HepG2 (cell line): ENCODE measurements at regions not wholly inside any gene's neighbourhood (a gene's known extent, or its start where the extent isn't known, plus 50 kb on each side); places are given as distances from the start of the nearest gene placed in this dataset.

Experiments
- ATAC-seq: fragments of 200-7000 bp; cut with Tn5 transposase; 3 replicates; pipeline ENCODE4 v1.9.1; 2020; ENCODE audit warnings: mild to moderate bottlenecking, moderate library complexity
- BruUV-seq: library from RNA; stranded (reverse); fragments of 400-500 nt; replicated peaks from 2 replicates; lab custom pipeline; 2021; lab: Mats Ljungman, UMichigan
- CTCF ChIA-PET: fragments of 300-600 bp; formaldehyde crosslinking; extraction: SDS; loops from one replicate; lab custom pipeline; 2021; ENCODE audit warnings: low total read pairs, inconsistent platforms, low intra/inter-chr PET ratio; lab: Yijun Ruan, JAX
- POLR2A ChIA-PET: fragments of 350-600 bp; sonication (Branson Sonifier 250); formaldehyde crosslinking; loops from one replicate; lab custom pipeline; 2020; ENCODE audit warnings: antibody characterized with exemption, inconsistent platforms; lab: Yijun Ruan, JAX
- DNase-seq: peaks from one replicate; pipeline ENCODE4 v3.0.0-alpha.2; 2015; ENCODE audit warnings: low spot score
- FAIRE-seq: peaks from 3 replicates; lab custom pipeline; 2011; peaks lifted over from hg19 to GRCh38; lab: Jason Lieb, UNC
- H2AFZ ChIP-seq: one replicate; pipeline ENCODE4 v1.6.1; 2011; ENCODE audit warnings: low read length, inconsistent platforms
- H3K27ac ChIP-seq: fragments of 300-600 bp; 3 replicates; pipeline ENCODE4 v1.8.0; 2011; ENCODE audit warnings: mixed run types, mild to moderate bottlenecking, mixed read lengths, low read length, inconsistent platforms; ENCODE audit not compliant: insufficient read depth; ENCODE audit errors: extremely low read length
- H3K27me3 ChIP-seq, 2 experiments: fragments of 200-600 bp in 1 of 2; 2 replicates in 1 of 2; 3 replicates in 1 of 2; pipeline versions ENCODE4 v1.6.0 to v1.8.0; 2011; ENCODE audit warnings: low read length in 2 of 2, mild to moderate bottlenecking in 2 of 2, moderate library complexity in 2 of 2, inconsistent platforms in 1 of 2; ENCODE audit not compliant: insufficient read depth in 2 of 2, control insufficient read depth in 1 of 2
- H3K36me3 ChIP-seq, 2 experiments: fragments of 200-600 bp in 1 of 2; replicated peaks in 1 of 2; 2 replicates in 1 of 2; 3 replicates in 1 of 2; pipeline versions ENCODE4 v1.5.1 to v1.8.0; 2011; ENCODE audit warnings: low read length in 2 of 2, inconsistent platforms in 1 of 2; ENCODE audit not compliant: insufficient read depth in 2 of 2, control insufficient read depth in 1 of 2
- H3K4me1 ChIP-seq: 2 replicates; pipeline ENCODE4 v1.5.1; 2012; ENCODE audit warnings: low read length, inconsistent platforms; ENCODE audit not compliant: insufficient read depth
- H3K4me2 ChIP-seq: 2 replicates; pipeline ENCODE4 v1.6.0; 2011; ENCODE audit warnings: low read depth, low read length, inconsistent platforms
- H3K4me3 ChIP-seq, 3 experiments: fragments of 200-600 bp in 1 of 3; sonication (generic), shearing (Covaris generic) in 1 of 3; replicated peaks in 1 of 3; 2 replicates each; pipeline ENCODE4 v1.5.1; 2011 to 2016; ENCODE audit warnings: low read length in 3 of 3, inconsistent platforms in 2 of 3, low read depth in 2 of 3, mild to moderate bottlenecking in 2 of 3, control low read depth in 1 of 3, mixed read lengths in 1 of 3; ENCODE audit not compliant: insufficient read depth in 1 of 3
- H3K79me2 ChIP-seq: one replicate; pipeline ENCODE4 v1.6.1; 2011; ENCODE audit warnings: low read length, inconsistent platforms; ENCODE audit not compliant: insufficient read depth
- H3K9ac ChIP-seq: 2 replicates; pipeline ENCODE4 v1.6.0; 2011; ENCODE audit warnings: mild to moderate bottlenecking, low read depth, low read length, inconsistent platforms; ENCODE audit not compliant: insufficient read depth
- H3K9me3 ChIP-seq: 2 replicates; pipeline ENCODE4 v1.5.1; 2012; ENCODE audit warnings: mild to moderate bottlenecking, low read length
- H4K20me1 ChIP-seq: 2 replicates; pipeline ENCODE4 v1.6.0; 2011; ENCODE audit warnings: inconsistent platforms, mild to moderate bottlenecking, low read length, moderate library complexity; ENCODE audit not compliant: insufficient read depth
- CEBPZ ChIP-seq: IDR thresholded peaks from 2 replicates; pipeline ENCODE4 v1.6.1; 2012; ENCODE audit warnings: low read length, improper control_type of control experiment
- FIP1L1 ChIP-seq: fragments of 200-400 bp; formaldehyde crosslinking; IDR thresholded peaks from 2 replicates; pipeline ENCODE4 v1.6.1; 2018; ENCODE audit warnings: low read depth, mild to moderate bottlenecking, low read length, moderate library complexity, borderline replicate concordance; ENCODE audit not compliant: insufficient read depth
- GTF3A ChIP-seq: sonication (generic); formaldehyde crosslinking; conservative IDR thresholded peaks from 2 replicates; pipeline ENCODE4 v1.4.0; 2020; ENCODE audit warnings: mild to moderate bottlenecking, missing genetic modification reagents
- TMF1 ChIP-seq: sonication (generic); formaldehyde crosslinking; IDR thresholded peaks from 2 replicates; pipeline ENCODE4 v1.8.1; 2022; ENCODE audit warnings: low read depth, missing genetic modification reagents
- YEATS4 ChIP-seq: sonication (generic); formaldehyde crosslinking; IDR thresholded peaks from 2 replicates; pipeline ENCODE4 v1.4.0; 2020; ENCODE audit warnings: missing genetic modification reagents, borderline replicate concordance
- ZNF124 ChIP-seq: sonication (generic); formaldehyde crosslinking; IDR thresholded peaks from 2 replicates; pipeline ENCODE4 v1.4.0; 2020; ENCODE audit warnings: missing genetic modification reagents
- ZNF276 ChIP-seq: sonication (generic); formaldehyde crosslinking; IDR thresholded peaks from 2 replicates; pipeline ENCODE4 v1.4.0; 2020; ENCODE audit warnings: mild to moderate bottlenecking, low read depth, missing genetic modification reagents
- ZNF709 ChIP-seq: sonication (generic); formaldehyde crosslinking; IDR thresholded peaks from 2 replicates; pipeline ENCODE4 v1.5.0; 2020; ENCODE audit warnings: mild to moderate bottlenecking, missing genetic modification reagents
- ZNF781 ChIP-seq: sonication (generic); formaldehyde crosslinking; IDR thresholded peaks from 2 replicates; pipeline ENCODE4 v1.5.1; 2020; ENCODE audit warnings: borderline replicate concordance, mild to moderate bottlenecking, missing genetic modification reagents; ENCODE audit errors: not compliant biosample characterization
- WGBS: methylation state at CpG from one replicate; pipeline ENCODE4 v1.1.6; 2017; ENCODE audit warnings: low lambda C conversion rate; 5-methylcytosine and 5-hydroxymethylcytosine counted together
- in situ Hi-C: cut with HindIII; loops from 2 replicates; pipeline ENCODE4 v1.10.0; 2017; ENCODE audit warnings: low pct_unique_long_range_greater_than_20kb; ENCODE audit not compliant: extremely low pct_ligation_motif_present
- intact Hi-C: fragments of 100-400 bp; cut with micrococcal nuclease; formaldehyde crosslinking; loops from one replicate; pipeline ENCODE4 v1.10.0; 2022; ENCODE audit not compliant: unreplicated experiment
- TF ChIP-seq, protein P1 (sequence below): sonication (generic); formaldehyde crosslinking; IDR thresholded peaks from 2 replicates; pipeline ENCODE4 v1.4.0; 2020; ENCODE audit warnings: missing genetic modification reagents, mild to moderate bottlenecking, borderline replicate concordance

GRCh38 chr16:54347961-54348360 lies 61.4 kb upstream of the IRX3 start:
- intact Hi-C loops (no loop called here), in situ Hi-C loops (no loop called here)
- no peaks in the 10 kb centered on the region for H3K36me3 ChIP-seq
- H3K27me3 ChIP-seq: peaks cover 0 to 33% of the 10 kb centered on the region in 2 experiments; a peak in 4 of 5 replicates
- POLR2A ChIA-PET: no interaction called here
- H3K27ac ChIP-seq: no peak overlapping the region
- H3K79me2 ChIP-seq: no peaks in the 10 kb centered on the region
- no peaks in the 10 kb centered on the region for H3K9me3 ChIP-seq
- WGBS: 93% methylated on average over 1 of the region's 1 CpG
- no TSS peak for BruUV-seq
- no peak for TF ChIP-seq TMF1 (CRISPR knock-in tag)
- no peak for TF ChIP-seq ZNF276 (CRISPR knock-in tag)
- no peak for TF ChIP-seq ZNF781 (CRISPR knock-in tag)
- H3K4me2 ChIP-seq: no peak overlapping the region
- ATAC-seq (no peak), FAIRE-seq (no peak), DNase-seq (no peak)
- CTCF ChIA-PET: no interaction called here
- H2AFZ ChIP-seq: no peak overlapping the region
- no peak overlapping the region for H3K9ac ChIP-seq
- no peak overlapping the region for H3K4me3 ChIP-seq
- no peaks in the 10 kb centered on the region for H4K20me1 ChIP-seq
- H3K4me1 ChIP-seq: peaks cover 11% of the 10 kb centered on the region

GRCh38 chr16:54346041-54346440 lies 59.5 kb upstream of the IRX3 start:
- Histone ChIP-seq H3K9ac (no peak overlapping the region), H3K36me3 (no peaks in the 10 kb centered on the region), H3K4me3 (no peak overlapping the region), H4K20me1 (no peaks in the 10 kb centered on the region), H3K4me1 (peaks cover 11% of the 10 kb centered on the region), H3K4me2 (no peak overlapping the region), H3K27ac (no peak overlapping the region), H3K79me2 (no peaks in the 10 kb centered on the region), H3K9me3 (no peaks in the 10 kb centered on the region), H3K27me3 (peaks cover 0 to 22% of the 10 kb centered on the region in 2 experiments; a peak in 2 of 5 replicates), H2AFZ (no peak overlapping the region)
- ChIA-PET POLR2A (no interaction called here), CTCF (no interaction called here)
- WGBS: 39% methylated on average over 3 of the region's 3 CpGs
- in situ Hi-C loops (no loop called here), intact Hi-C loops (no loop called here)
- no peak for FAIRE-seq
- BruUV-seq: no TSS peak
- no peak for DNase-seq
- no peak for ATAC-seq
- no peak for TF ChIP-seq ZNF709 (CRISPR knock-in tag)
- TF ChIP-seq GTF3A: no peak
- TF ChIP-seq, protein P1, sequence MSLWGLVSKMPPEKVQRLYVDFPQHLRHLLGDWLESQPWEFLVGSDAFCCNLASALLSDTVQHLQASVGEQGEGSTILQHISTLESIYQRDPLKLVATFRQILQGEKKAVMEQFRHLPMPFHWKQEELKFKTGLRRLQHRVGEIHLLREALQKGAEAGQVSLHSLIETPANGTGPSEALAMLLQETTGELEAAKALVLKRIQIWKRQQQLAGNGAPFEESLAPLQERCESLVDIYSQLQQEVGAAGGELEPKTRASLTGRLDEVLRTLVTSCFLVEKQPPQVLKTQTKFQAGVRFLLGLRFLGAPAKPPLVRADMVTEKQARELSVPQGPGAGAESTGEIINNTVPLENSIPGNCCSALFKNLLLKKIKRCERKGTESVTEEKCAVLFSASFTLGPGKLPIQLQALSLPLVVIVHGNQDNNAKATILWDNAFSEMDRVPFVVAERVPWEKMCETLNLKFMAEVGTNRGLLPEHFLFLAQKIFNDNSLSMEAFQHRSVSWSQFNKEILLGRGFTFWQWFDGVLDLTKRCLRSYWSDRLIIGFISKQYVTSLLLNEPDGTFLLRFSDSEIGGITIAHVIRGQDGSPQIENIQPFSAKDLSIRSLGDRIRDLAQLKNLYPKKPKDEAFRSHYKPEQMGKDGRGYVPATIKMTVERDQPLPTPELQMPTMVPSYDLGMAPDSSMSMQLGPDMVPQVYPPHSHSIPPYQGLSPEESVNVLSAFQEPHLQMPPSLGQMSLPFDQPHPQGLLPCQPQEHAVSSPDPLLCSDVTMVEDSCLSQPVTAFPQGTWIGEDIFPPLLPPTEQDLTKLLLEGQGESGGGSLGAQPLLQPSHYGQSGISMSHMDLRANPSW (CRISPR knock-in tag): no peak
- no peak for TF ChIP-seq CEBPZ
- TF ChIP-seq YEATS4 (CRISPR knock-in tag): no peak
- TF ChIP-seq FIP1L1: no peak
- TF ChIP-seq ZNF124: no peak
